Calu3 (cell line): ENCODE measurements at regions not wholly inside any gene's neighbourhood (a gene's known extent, or its start where the extent isn't known, plus 50 kb on each side); places are given as distances from the start of the nearest gene placed in this dataset.

ENCODE experiments used
- BruUV-seq: library from RNA; stranded (reverse); fragments of 400-500 nt; replicated peaks from 2 replicates; lab custom pipeline; 2021; lab: Mats Ljungman, UMichigan
- CTCF ChIA-PET: fragments of 300-600 bp; sonication (Branson Sonifier 250); formaldehyde crosslinking; loops from one replicate; lab custom pipeline; 2022; ENCODE audit warnings: antibody characterized with exemption; lab: Charles Lee
- DNase-seq: peaks from one replicate; pipeline ENCODE4 v3.0.0; 2022
- H3K27ac Mint-ChIP-seq: one replicate; pipeline ENCODE4 v1.8.0; 2022; ENCODE audit warnings: mixed read lengths; ENCODE audit not compliant: unreplicated experiment
- H3K27me3 Mint-ChIP-seq: one replicate; pipeline ENCODE4 v1.8.0; 2022; ENCODE audit warnings: mixed read lengths; ENCODE audit not compliant: unreplicated experiment
- H3K36me3 Mint-ChIP-seq: one replicate; pipeline ENCODE4 v1.8.0; 2022; ENCODE audit warnings: mild to moderate bottlenecking, moderate library complexity, mixed read lengths; ENCODE audit not compliant: insufficient read depth, unreplicated experiment
- H3K4me1 Mint-ChIP-seq: one replicate; pipeline ENCODE4 v1.8.0; 2022; ENCODE audit warnings: mild to moderate bottlenecking, low read depth, mixed read lengths; ENCODE audit not compliant: unreplicated experiment
- H3K4me3 Mint-ChIP-seq: one replicate; pipeline ENCODE4 v1.8.0; 2022; ENCODE audit warnings: mild to moderate bottlenecking, low read depth, moderate library complexity, mixed read lengths; ENCODE audit not compliant: unreplicated experiment
- H3K9me3 Mint-ChIP-seq: one replicate; pipeline ENCODE4 v1.8.0; 2022; ENCODE audit warnings: low read depth, mixed read lengths; ENCODE audit not compliant: unreplicated experiment
- intact Hi-C: fragments of 100-400 bp; cut with micrococcal nuclease; formaldehyde crosslinking; loops from one replicate; pipeline ENCODE4 v1.10.0; 2022; ENCODE audit not compliant: unreplicated experiment
- TF ChIP-seq, protein P1 (sequence below): fragments of 200-600 bp; IDR thresholded peaks from one replicate; pipeline ENCODE4 v1.8.0; 2022; ENCODE audit warnings: antibody characterized with exemption; ENCODE audit not compliant: unreplicated experiment

DNA sequence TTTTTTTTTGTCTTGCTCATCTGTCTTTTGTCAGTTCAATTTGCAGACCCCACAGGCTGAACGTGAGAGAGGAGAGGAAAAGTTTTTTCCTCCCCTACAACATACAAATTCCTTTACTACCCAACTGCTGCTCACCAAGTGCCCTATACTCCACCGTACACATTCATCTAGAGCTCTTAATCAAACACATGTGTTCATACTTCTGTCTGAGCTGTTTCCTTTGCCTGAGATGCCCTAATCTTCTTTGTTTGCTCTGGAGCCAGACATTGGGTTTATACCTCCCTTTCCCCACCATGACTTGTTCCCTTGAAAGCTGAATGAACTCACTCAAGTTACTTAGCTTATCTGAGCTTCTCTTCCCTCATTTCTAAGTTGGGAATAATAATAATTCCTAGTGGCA, 122.7 kb upstream of the RASGRP1 start:
- no peaks in the 10 kb centered on the region for H3K36me3 Mint-ChIP-seq
- no peaks in the 10 kb centered on the region for H3K9me3 Mint-ChIP-seq
- DNase-seq = no peak
- CTCF ChIA-PET = no interaction called here
- H3K27ac Mint-ChIP-seq = no peak overlapping the region
- intact Hi-C loops = loop anchor here (10.0 kb wide), 1 partner anchor 693 kb away; no protein-coding TSS in a partner anchor
- no peak overlapping the region for H3K4me3 Mint-ChIP-seq
- no peaks in the 10 kb centered on the region for H3K4me1 Mint-ChIP-seq
- TF ChIP-seq, protein P1, sequence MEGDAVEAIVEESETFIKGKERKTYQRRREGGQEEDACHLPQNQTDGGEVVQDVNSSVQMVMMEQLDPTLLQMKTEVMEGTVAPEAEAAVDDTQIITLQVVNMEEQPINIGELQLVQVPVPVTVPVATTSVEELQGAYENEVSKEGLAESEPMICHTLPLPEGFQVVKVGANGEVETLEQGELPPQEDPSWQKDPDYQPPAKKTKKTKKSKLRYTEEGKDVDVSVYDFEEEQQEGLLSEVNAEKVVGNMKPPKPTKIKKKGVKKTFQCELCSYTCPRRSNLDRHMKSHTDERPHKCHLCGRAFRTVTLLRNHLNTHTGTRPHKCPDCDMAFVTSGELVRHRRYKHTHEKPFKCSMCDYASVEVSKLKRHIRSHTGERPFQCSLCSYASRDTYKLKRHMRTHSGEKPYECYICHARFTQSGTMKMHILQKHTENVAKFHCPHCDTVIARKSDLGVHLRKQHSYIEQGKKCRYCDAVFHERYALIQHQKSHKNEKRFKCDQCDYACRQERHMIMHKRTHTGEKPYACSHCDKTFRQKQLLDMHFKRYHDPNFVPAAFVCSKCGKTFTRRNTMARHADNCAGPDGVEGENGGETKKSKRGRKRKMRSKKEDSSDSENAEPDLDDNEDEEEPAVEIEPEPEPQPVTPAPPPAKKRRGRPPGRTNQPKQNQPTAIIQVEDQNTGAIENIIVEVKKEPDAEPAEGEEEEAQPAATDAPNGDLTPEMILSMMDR = no peak
- no TSS peak for BruUV-seq
- H3K27me3 Mint-ChIP-seq = no peaks in the 10 kb centered on the region

DNA sequence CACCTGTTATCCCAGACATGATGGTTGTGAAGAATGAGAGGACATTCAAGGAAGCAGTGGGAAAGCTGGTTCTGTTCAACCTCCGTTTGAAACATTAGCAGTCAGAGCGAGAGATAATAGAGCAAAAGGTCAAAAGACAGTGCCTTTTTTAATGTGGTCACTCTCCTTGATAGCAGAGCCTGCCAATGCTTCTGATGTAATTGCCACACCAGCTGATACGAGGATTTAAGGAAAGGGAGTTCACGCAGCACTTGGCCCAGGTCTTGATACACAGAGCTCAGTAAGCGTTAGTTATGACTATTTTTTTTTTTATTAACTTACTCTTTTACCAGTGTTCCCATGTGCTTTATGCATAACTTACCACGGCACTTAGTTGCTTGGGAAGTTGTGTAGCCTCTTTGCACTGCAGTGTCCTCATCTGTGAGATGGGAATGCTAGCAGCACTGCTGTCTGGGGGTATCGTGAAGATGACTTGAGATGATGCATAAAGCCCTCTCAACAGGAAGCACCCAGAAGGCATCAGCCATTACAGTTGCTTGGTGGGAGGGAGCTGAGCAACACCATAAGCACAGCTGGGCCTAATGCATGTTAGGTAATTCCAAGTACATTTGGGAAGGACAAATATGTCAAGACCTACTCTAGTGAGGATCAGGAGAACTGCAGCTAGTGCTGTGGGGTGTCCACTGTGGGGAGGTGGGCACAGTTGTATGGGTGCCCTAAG, 123.3 kb upstream of the RASGRP1 start:
- H3K4me1 Mint-ChIP-seq = no peaks in the 10 kb centered on the region
- no peaks in the 10 kb centered on the region for H3K36me3 Mint-ChIP-seq
- no peak overlapping the region for H3K27ac Mint-ChIP-seq
- BruUV-seq = no TSS peak
- H3K4me3 Mint-ChIP-seq = no peak overlapping the region
- CTCF ChIA-PET = no interaction called here
- H3K9me3 Mint-ChIP-seq = no peaks in the 10 kb centered on the region
- H3K27me3 Mint-ChIP-seq = no peaks in the 10 kb centered on the region
- DNase-seq = no peak
- intact Hi-C loops = loop anchor here (10.0 kb wide), 1 partner anchor 693 kb away; no protein-coding TSS in a partner anchor
- TF ChIP-seq, protein P1 = no peak

DNA sequence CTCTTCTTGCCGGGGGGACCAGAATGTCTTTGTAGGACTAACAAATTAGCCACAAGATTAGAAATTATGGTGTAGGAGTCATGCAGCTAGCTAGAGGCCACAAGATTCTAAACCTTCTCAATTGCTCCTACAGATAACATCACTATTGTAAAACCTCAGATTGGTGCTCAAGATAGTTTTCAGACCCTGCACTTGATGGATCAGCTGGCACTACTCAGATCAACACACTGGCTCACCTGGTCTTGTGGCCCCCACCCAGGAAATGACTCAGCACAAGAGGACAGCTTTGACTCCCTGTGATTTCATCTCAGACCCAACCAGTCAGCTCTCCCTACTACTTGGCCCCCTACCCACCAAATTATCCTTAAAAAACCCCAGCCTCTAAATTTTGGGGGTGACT, 124.1 kb upstream of the RASGRP1 start:
- TF ChIP-seq, protein P1 = no peak
- DNase-seq = no peak
- BruUV-seq = no TSS peak
- intact Hi-C loops = loop anchor here (10.0 kb wide), 1 partner anchor 694 kb away; no protein-coding TSS in a partner anchor
- Mint-ChIP-seq H3K4me1 (no peaks in the 10 kb centered on the region), H3K27me3 (no peaks in the 10 kb centered on the region), H3K36me3 (no peaks in the 10 kb centered on the region), H3K9me3 (no peaks in the 10 kb centered on the region), H3K4me3 (no peak overlapping the region), H3K27ac (no peak overlapping the region)
- CTCF ChIA-PET = no interaction called here

DNA sequence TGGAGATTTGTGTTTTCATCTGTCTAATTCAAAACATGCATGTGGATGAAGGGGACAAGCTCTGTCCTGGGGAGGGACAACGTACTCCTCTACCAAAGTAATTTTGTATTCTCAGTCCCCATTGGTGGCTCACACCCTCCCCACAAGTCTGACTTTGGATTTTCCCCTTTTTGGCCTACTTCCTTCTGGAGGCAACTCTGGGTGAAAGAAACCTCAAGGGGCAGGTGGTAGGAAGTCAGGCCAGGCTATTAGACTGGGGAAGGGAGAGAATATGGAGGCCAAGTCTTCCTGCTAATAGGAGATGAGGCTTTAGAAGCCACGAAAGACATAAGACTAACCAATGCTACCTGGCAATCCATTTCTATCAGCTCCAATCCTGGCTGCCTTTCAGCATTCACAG, 124.9 kb upstream of the RASGRP1 start:
- no peaks in the 10 kb centered on the region for H3K27me3 Mint-ChIP-seq
- no peaks in the 10 kb centered on the region for H3K4me1 Mint-ChIP-seq
- intact Hi-C loops = loop anchor here (10.0 kb wide), 1 partner anchor 695 kb away; no protein-coding TSS in a partner anchor
- DNase-seq = no peak
- TF ChIP-seq, protein P1 = no peak
- H3K36me3 Mint-ChIP-seq = no peaks in the 10 kb centered on the region
- no peak overlapping the region for H3K4me3 Mint-ChIP-seq
- BruUV-seq = no TSS peak
- no peaks in the 10 kb centered on the region for H3K9me3 Mint-ChIP-seq
- H3K27ac Mint-ChIP-seq = no peak overlapping the region
- CTCF ChIA-PET = interaction anchor here (1.9 kb wide), 1 partner anchor 249 kb away, joined by 10 read pairs; no protein-coding TSS in a partner anchor
